Activated CD8-positive, alpha-beta memory T cell treated with anti-CD3 and anti-CD28 coated beads for 48 hours (primary cell): ENCODE measurements at regions not wholly inside any gene's neighbourhood (a gene's known extent, or its start where the extent isn't known, plus 50 kb on each side); places are given as distances from the start of the nearest gene placed in this dataset.
A peak's percentile ranks its signal among the peaks of the same experiment; 100 is the strongest.
"Not testable (repeated sequence)": the region's sequence is repeated elsewhere in the genome, so short reads cannot be mapped to it uniquely, and the experiment has no call there.

Source experiments
- DNase-seq, 3 experiments: peaks; one replicate each; pipeline ENCODE4 v3.0.0-alpha.2; 2020; ENCODE audit warnings: low read depth in 2 of 3, low spot score in 2 of 3

DNA sequence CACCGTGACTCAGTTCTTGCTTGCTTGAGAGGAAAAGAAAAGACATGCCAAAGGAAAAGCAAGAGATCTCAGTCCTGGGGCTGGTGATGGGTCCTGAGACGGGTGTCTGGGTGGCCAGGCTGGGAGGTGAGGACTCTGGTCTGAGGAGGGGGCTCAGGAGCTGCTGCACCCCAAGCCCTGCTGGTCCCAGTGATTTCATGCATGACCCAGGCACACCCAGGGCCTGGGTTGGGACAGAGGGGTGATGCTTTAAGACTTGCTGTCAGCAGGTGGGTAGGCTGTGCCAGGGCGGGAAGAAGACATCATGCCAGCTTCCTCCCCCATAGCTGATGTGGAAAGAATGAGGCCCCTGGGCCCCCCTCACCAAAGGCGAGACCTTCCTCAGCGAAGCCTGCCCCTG, 65.1 kb upstream of the PMEPA1 start:
- DNase-seq, result no peak

DNA sequence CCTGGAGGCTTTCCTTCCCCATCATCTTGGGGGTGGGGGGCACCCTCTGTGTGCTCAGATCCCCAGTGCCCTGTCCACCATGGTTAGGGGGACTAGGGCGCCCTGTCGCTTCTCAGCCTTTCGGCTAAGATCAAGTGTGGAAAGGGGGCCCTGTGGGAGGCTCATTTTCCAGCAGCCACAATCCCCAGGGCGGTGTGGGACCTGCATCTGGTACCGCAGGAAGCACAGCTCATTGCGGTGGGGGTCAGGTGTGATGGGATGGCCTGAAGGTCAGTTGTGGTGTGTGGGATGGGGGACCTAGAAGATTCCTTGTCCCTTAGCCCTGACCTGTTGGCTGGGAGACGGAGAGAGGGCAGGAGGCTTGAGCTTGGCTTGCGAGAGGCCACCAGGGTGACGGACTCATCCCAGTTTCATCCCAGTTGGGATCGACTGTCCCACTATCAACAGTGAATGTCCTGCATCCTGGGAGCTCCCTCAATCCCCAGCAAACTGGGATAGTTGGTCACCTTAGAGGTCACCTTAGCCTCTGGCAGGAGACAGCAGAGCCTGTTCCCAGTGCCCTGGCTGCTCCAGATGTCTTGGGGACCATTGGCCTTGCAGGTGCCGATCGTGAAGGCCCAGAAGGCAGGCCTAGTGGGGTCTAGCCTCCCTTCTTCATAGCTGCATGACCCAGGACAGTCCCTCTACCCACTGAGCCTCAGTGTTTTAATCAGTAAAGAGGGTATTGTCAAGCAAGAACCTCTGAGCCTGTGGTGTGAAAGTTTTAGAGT, 64.5 kb upstream of the PMEPA1 start:
- no peak for DNase-seq

DNA sequence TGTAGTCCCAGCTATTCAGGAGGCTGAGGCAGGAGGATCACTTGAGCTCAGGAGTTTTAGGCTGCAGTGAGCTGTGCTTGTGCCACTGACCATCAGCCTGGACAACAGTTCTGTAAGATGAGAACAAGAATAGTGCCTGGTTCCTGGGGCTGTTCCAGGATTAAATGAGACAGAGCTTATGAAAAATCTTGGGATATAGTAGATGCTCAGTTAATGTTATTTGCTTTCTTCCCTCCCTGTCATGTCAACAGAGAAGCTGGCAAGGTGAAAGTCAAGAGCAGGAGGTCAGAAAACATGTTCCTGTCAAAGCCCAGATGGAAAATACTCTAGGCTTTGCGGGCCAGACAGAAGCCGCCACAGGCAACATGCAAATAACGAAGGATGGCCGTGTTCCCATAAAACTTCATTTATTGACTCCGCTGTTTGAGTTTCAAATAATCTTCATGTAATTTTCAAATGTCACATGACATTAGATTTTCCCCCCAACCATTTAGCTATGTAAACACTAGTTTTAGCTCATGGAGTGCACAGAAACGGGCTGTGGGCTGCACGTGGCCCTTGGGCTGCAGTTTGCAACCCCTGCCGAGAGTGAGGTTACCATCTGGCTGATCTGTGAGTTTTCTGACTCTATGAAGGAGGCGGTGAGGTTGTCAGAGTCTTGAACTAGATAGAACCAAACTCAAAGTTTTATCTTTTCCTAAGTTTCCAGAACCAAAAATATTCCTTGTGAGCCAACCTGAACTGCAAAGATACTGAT, 63.4 kb upstream of the PMEPA1 start:
- no peak for DNase-seq

- DNase-seq, result peak in 1 of 3 experiments; percentile 4
These were observed 62.6 kb upstream of the PMEPA1 start for GRCh38 chr20:57772349-57772964.

DNA sequence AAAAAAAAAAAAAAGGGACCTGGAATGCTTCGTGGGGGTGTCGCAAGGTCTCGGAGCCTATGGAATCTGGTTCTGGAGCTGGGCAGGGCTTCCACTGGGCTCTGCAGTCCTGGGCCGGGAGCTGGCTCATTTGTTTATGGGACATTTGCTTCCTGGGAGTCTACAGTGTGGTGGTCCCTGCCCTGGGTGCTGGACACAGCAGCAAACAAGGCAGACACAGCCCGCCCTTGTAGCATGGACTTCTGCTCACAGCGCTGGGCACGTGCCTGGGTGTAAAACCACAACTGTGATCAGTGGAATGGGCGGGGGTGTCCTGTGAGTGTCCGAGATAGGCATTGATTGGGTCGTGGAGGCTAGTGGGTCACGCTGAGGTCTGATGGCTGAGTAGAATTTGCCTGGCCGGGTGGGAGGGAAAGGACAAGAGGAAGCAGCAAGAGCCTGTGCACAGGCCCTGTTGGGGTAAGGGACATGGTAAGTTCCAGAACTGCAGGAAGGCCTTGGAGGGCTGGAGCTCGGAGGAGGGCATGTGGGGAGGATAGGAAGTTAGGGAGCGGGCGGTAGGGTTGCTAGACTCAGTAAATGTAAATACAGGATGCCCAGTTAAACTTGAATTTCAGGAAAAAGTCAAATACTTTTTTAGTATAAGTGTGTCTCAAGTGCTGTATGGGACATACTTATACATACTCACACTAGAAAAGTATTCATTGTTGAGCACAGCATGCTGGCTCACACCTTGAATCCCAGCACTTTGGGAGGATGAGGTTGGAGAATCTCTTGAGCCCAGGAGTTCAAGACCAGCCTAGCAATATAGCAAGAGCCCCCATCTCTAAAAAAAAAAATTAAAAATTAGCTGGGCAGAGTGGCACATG, 61.3 kb upstream of the PMEPA1 start:
- no peak for DNase-seq

DNA sequence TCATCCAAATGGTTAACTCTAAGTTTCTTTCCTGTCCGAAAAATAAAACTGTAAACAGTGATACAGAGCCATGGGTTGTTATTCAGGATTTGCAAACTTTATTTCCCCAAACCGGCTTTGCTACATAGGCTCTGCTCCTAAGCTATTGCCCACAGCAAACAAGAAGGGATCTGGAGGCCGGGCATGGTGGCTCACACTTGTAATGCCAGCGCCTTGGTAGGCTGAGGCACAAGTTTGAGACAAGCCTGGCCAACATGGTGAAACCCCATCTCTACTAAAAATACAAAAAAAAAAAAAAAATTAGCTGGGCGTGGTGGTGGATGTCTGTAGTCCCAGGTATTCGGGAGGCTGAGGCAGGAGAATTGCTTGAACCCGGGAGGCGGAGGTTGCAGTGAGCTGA, 60.6 kb upstream of the PMEPA1 start:
- not testable (repeated sequence) for DNase-seq

DNA sequence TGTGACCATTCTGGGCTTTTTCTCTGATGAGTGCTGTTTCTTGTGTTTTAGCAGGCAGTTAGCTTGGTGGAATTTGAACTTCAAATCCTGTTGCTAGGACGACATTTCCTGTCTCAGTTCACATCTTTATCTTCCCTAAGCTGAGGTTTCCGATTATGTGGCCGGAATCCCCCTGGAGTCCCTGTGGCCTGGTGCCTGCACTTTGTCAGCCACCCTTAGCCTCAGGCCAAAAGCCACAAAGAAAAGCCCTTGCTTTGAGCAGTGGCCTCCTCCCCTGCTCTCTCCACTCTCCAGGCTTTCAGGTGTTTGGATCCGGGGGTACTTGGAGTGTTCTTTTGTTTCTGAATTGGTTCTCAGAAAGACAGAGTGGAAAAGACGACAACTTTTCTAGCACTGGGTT, 59.9 kb upstream of the PMEPA1 start:
- DNase-seq, result no peak

DNA sequence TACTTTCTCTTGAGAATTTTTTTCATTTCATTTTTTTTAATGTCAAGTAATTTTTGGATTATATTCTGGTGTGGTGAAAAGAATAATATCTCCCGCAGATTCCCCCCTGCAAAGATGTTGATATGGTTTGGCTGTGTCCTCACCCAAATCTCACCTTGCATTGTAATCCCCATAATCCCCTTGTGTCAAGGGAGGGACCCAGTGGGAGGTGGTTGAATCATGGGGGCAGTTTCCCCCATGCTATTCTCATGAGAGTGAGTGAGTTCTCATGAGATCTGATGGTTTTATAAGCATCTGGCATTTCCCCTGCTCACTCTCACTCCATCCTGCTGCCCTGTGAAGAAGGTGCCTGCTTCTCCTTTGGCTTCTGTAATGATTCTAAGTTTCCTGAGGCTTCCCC, 58.7 kb upstream of the PMEPA1 start:
- no peak for DNase-seq

GRCh38 chr20:57767441-57767840, 57.6 kb upstream of the PMEPA1 start:
- DNase-seq, result no peak

GRCh38 chr20:57763235-57763595, 53.4 kb upstream of the PMEPA1 start:
- no peak for DNase-seq

GRCh38 chr20:57762531-57763234, 52.9 kb upstream of the PMEPA1 start:
- no peak for DNase-seq

- no peak for DNase-seq
These were observed 51.6 kb upstream of the PMEPA1 start for GRCh38 chr20:57761413-57761734.

GRCh38 chr20:57760698-57761412, 51.0 kb upstream of the PMEPA1 start:
- no peak for DNase-seq

- DNase-seq, result no peak
These were observed 49.9 kb upstream of the PMEPA1 start for GRCh38 chr20:57759724-57760123.
